HS-27A (cell line): ENCODE measurements at regions not wholly inside any gene's neighbourhood (a gene's known extent, or its start where the extent isn't known, plus 50 kb on each side); places are given as distances from the start of the nearest gene placed in this dataset.

ENCODE experiments used
- DNase-seq: peaks from one replicate; pipeline ENCODE4 v3.0.0-alpha.2; 2012; ENCODE audit warnings: low read depth, missing footprints

DNA sequence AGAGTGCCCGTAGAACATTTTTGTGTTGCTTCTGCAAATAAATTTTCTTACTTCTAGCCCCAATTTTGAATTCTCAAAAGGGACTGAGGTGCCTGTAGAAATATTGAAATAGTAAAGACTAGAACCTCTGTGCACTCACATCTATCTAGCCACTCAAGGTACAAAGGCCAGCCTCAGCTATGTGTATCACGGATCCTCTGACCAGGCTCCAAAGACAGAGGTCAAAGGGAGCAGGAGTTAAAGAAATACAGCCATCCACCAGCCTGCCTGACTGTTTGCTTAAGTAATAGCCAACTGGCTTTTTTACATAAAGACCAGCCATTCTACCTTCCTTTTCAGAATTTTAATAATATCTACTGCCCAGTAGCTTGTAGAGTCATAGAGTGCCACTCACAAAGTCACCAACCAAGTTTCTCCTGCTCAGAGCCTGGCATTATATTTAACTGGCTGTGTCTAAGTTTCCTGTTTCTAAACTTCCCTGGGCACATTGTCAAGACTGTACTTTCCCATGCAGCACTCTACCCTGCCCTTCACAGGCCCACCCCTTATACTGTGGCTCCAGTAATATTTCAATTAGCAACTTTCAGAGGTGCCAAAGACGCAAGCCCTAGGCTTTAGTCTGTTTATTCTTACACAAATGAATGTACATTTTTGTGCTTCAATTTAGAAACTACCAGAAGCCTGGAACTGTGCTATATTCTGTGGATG is 338.3 kb upstream of the NT5C1B start:
- DNase-seq = no peak

DNA sequence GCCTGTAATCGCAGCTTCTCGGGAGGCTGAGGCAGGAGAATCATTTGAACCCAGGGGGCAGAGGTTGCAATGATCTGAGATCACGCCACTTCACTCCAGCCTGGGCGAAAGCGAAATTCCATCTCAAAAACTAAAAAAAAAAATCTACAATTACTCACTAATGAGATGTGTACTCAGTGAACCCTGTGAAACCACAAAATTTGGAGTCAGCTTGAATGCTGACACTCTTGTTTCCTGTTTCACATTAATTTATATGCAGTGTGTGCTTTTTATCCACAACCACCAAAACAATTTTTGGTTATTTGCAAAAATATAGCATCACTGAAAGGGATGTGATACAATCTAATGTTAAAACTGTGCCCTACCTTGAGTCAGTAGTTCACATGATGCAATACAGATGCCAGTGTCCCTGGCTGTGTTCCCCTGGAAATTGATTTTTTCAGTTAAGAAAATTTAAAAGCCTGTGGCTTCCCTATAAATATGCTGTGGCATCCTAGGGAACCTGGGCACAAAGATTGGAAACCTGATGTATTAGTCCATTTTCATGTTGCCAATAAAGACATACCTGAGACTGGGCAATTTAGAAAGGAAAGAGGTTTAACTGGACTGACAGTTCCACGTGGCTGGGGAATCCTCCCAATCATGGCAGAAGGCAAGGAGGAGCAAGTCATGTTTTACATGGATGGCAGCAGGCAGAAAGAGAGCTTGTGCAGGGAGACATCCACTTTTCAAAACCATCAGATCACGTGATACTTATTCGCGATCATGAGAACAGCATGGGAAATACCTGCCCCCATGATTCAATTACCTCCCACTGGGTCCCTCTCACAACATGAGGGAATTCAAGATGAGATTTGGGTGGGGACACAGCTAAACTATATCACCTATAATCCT is 337.5 kb upstream of the NT5C1B start:
- DNase-seq = no peak

DNA sequence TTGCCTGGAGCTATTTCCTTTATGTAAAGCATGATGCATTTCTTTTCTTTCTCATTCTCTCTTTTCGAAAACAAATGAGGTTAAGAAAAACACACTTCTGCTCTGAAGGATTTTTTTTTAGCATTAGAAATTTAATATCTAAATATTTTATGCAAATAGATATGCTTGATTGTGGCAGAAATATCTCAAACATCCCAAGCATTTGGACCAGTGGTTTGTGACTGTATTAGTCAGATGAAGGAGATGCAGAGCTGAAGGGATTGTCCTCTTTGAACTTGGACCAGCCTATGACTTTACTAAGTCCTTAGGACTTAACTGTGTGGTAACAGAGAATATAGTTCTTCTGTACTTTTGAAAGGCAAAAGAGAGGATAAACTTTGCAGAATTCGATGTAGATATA is 335.9 kb upstream of the NT5C1B start:
- DNase-seq = peak; percentile 76

DNA sequence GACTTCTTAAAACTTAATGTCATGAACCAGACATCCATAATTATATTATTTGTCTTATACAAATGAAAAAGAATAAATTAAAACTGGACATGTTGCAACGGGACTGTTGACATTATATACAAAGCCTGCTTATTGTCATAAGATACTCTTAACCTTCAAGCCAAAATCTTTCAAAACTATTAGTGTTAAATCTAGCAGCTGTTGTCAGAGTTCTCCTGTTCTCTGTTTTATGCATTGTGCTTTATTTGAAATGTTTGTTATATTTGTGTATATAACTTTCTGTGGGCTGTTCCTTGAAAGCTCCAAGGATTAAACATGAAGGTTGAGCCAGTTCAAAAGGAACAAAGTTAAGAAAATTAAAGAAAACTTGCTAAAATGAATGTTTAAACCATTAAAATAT is 335.5 kb upstream of the NT5C1B start:
- no peak for DNase-seq

DNA sequence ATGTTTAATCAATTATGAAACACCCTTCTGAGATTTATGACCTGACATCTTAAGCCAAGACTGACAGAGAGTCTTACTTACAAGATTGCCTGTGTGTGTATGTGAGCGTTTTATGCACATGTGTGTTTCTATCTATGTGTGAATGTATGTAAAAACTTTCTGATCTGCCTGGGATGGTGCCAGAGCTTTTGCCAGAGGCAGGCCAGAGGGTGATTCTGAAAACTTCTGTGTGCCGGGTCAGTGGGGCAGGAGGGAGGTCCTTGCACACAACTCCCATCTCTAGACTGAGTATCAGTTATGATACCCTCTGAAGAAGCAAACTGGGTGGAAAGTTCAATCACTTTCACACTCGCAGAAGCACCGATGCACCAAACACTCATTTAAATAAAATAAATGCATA is 335.0 kb upstream of the NT5C1B start:
- no peak for DNase-seq

DNA sequence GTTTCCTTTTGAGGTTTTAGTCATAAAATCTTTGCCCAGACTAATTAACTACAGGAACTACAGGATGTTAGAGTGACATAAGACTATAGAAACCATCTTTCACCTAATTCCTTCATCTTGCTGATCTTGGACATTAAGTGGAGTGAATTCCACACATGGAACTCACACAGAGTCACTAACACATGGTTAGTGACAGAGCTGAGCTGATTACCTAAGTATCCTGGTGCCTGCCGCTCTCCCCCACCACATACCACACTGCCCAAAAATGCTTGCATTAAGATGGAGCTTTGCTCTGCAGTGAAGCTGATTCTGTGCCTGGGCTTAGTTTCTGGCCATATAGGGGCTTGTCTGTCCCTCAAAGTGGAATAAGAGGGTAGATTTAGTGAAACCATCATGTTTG is 332.9 kb upstream of the NT5C1B start:
- DNase-seq = no peak

DNA sequence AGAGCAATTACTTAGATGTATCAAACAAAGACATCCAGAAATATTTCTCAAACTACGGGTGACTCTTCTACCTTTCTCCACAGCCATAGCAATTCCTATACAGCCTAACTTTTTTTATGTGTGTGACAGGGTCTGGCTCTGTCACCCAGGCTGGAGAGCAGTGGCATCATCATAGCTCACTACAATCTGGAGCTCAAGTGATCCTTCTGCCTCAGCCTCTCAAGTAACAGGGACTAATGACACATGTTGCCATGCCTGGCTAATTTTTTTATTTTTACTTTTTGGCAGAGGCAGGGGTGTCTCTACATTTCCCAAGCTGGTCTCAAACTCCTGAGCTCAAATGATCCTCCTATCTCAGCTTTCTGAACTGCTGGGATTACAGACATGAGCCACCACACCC is 328.9 kb upstream of the NT5C1B start:
- DNase-seq = no peak

DNA sequence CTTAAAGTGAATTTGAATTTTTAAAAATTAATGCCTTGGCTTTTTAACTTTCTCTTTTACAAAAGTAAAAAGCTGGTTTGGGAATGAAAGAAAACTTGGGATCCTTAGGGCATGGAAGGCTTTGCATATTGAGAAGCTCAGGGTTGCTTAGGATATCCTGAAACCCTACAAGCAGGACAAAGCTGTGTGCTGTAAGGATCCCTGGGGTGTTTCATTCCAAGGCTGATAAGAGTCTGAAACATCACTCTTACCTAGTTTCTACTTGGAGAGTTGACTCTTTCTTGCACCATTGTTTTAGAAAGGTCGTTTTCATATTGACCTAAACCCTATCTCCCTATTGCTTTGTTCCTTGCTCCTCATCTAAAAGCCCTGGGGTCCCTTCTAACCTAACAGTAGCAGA is 325.9 kb upstream of the NT5C1B start:
- DNase-seq = no peak

DNA sequence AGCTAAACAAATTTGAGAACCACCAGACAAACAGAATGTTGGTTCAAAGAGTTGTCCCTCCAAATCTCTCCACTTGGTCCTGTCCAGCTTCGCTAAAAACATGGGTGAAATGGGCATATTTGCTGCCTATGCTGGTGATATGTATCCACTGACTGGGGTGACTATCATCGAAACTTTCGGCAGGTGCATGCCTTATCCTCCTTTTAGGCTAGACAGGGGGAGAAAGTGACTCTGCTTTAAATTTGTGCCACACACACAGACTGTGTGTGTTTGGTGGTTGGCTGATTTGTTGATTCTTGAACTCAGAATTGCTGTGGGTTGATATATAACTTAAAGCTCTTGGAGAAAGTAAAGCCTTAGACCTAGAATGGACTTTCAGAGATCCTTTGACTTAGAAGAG is 324.1 kb upstream of the NT5C1B start:
- DNase-seq = no peak

DNA sequence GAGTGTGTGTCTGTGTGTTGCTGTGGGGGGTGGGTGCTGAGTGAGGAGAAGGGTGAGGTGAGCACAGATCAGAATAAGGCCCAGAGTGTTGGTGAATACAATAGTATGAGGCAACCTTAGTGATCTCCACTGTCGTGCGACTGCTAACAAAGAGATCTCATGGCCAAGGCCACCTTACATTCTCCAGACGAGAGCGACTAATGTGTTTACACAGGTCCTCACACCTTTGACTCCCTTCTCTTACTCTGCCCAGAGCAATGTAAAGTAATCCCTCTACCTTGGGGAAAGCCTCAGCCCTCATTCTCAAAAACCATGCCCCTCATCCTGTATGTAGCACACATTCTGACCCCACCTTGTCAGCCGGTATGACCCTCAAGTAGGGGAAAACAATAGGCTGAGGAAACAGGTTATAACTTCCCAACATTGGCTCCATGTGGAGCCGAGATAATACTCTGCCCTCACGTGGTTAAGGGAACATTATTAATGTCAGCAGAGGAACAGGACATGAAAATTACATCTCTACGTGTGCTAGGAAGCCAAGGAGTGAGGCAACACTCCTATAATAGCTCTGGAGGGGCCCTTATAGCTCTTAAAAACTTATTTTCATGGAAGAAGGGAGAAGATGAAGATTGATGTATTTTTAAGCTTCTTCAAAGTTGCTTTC is 323.0 kb upstream of the NT5C1B start:
- DNase-seq = no peak

DNA sequence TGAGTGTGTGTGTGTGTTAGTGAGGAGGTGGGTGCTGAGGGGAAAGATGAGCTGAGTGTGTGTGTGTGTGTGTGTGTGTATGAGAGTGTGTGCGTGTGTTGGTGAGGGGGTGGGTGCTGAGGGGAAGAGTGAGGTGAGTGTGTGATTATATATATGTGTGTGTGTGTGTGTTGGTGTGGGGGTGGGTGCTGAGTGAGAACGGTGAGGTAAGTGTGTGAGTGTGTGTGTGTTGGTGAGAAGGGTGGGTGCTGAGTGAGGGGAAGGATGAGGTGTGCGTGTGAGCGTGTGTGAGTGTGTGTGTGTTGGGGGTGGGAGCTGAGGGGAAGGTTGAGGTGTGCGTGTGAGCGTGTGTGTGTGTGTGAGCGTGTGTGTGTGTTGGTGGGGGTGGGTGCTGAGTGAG is 322.0 kb upstream of the NT5C1B start:
- no peak for DNase-seq

DNA sequence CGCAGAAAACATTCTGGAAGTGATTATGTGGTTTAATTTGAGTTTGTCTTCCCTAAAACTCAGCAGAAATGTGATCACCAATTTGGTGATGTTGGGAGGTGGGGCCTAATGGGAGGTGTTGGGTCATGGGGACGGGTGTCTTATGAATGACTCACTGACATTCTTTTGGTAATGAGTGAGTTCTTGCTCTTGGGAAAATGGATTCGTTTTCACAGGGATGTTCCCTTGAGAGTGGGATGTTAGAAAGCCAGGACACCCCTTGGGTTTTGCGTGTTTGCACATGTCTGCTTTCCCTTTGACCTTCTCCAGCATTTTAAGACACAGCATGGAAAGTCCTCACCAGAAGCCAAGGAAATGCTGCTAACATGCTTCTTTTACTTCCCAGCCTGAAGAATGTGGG is 321.5 kb upstream of the NT5C1B start:
- peak; percentile 77 for DNase-seq

DNA sequence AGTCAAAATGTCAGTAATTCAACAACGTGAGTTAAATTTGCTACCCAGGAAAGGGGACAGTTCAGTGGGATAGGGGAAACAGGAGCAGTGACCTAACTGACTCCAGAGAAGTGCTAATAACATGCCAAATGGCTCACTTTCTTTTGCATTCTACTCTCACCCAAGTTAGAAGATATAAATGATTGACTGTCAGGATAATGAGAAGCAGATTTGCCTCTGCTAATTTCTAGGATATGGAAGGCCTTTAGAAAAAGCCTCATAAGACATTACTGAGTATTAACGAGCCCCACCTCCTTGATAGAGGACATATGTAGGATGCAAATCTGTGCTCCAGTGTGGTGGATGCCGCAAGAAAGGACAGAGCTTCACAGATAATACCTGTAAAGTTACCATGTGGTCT is 318.6 kb upstream of the NT5C1B start:
- DNase-seq = no peak

DNA sequence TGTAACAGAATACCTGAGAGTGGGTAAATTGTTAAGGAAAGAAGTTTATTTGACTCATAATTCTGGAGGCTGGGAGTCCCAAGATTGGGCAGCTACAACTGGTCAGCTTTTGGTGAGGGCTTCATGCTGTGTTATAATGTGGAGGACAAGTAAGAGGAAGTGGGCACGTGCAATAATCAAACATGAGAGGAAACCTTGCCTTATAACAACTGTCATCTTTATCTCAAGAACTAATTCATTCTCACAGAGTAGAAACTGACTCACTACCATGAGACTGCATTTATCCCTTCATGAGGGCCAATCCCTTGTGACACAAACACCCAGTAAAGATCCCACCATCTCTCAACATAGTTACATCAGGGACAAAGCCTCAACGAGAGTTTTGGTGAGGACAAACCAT is 318.1 kb upstream of the NT5C1B start:
- DNase-seq = no peak

DNA sequence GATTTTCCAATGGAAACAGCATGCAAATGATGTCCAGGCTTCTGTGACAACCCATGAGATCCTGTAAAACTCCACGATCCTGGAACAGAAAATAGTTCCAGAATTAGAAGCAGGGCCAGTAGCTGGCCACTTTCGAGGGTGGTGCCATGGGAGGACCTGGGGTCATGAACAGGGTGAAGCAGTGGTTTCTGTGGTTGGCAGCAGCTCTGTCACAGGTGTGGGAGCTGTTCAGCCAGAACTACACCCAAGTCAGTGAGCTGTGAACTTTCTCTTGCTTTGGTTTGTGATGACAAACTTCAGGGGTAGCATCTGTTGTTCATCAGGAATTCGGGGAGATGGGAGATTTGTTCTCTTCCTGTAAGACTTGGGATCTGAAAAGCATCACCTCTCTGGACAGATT is 314.4 kb upstream of the NT5C1B start:
- no peak for DNase-seq

DNA sequence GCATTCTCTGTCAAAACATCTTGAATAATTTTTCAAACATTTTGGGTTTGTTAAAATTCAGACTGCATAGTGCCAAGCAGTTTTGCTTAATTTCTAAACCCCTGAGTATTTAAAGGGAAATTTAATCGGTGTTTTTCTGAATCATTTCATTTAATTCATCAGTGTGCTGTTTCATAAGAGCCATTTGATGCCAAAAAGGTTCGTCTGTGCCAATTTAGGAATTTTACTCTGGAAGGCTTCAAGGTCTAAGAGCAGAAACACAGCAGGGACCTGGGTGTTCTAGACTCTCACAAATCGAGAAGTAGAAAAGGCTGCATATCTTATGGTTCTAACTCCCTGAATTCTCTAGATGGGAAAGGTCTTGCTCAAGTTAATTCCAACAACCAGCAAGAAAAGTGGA is 311.9 kb upstream of the NT5C1B start:
- DNase-seq = no peak

DNA sequence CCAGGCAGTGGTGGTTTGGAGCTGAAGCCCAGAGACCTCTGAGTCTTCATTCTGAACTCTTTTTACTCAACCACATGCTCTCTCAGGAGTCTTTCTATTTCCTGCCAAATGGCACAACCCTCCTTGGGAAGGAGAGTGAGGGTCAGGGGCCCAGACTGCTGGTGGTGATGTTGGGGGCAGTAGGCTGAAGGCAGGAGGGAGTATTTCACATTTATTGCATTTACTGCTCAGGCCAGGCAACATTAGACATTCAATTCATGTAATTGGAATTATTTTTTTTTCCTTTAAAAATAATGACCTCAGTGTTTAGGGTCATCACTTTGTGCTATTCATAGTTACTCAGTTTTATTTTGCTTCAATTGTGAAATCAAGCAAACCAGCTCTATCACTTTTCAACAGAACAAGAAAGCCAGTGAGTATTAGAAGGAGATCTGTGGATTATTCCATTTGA is 311.3 kb upstream of the NT5C1B start:
- no peak for DNase-seq

DNA sequence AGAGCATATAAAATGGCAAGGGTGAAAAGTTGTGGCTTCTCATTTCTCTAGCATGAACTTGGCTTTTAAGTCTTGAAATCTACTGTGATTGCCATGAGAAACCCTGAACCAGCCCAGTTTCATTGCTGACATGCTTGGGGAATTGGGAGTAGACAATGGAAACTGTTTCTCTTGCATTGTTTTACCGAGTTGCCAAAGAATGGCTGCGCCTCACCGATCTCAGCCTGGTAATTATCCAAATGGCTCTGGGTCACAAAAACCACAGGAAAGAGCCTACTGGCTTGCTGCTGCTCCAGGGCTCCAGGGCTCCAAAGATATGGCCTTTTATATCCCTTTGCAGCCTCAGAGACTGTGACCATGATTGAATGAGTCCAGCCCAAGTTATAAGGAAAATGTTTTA is 310.4 kb upstream of the NT5C1B start:
- no peak for DNase-seq

DNA sequence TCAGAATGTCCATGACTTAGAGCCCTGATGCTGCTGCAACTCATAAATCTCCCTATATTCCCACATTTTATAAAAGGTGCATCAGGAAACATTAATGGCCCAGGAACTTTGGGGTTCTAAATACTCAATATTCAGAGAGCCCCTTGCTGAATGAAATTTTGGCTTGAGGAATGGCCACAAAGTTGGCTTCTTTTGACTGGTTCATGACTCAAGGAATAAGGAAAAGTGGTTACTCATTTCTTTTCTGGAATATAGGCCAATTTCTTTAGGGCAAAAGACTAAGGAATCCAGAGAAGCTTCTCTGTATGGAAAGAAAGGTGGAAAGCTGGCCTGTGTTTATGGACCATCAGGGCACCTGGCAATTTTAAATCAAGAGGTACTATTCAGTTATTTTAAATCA is 308.9 kb upstream of the NT5C1B start:
- DNase-seq = no peak

DNA sequence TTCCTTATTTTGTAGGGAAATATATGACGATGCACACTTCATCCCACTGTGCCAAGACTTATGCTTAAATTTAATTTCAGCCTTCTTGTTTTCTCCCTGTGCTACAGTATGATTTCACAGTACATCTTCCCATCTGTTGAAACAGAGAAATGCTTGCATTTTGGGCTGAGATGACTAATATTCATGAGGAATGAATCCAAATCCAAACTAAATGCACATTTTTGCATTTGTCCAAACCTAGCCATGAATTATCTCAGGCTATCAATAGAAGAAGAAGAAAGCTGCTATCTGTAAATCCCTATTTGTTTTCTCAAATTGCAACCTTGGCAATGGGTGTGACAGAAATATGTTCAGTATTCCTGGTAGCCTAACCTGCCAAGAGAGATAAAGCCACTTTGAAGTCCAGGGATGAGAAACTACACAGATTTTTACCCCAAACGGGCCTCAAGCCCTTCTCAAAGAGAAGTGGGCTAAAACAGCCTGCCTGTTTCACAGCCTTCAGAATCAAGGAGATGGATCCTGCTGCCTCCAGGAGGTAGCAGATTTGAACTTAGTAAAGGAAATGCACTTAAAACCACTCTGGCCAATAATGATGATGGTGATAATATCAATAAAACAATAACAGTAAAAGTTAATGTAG is 306.9 kb upstream of the NT5C1B start:
- no peak for DNase-seq

DNA sequence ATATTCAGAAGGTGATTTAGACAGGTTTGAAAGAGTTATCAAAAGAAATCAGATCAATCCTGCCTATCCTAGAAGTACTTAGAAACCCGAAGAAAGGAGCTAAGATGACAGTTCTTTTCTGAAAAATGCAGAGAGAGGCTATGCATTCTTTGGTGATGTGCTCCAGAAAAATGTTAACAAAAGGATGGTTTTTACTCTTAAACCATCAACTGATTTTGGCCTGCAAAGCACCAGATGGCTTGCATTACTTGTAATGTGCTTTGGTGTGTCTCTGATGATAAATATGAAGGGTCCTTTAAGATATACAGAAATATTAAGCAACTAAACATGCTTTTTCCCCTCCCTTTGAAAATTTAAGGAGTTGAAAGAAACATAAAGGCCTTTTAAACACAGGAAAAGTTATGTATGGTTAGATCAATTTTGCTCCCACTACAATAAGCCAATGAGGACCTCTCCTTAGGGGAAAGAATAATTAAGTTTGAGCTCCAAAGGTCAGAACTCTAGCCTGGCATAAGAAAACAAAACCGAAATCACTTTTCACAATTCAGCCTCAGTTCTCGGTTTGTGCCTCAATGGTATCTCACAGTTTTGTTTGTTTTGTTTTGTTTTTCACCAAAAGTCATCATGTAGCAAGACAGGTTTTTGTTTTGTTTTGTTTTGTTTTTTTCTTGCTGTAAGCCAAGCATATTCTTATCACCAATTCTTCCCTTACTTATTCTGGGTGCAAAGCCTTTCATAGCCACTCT is 302.4 kb upstream of the NT5C1B start:
- DNase-seq = no peak
